Adrenal gland (tissue), 5 donors: ENCODE measurements at regions not wholly inside any gene's neighbourhood (a gene's known extent, or its start where the extent isn't known, plus 50 kb on each side); places are given as distances from the start of the nearest gene placed in this dataset.

Experiments used
- CTCF ChIP-seq, 6 experiments: fragments of 450-650 bp in 4 of 6; fragments of 200-600 bp in 2 of 6; sonication (generic) in 1 of 6; IDR thresholded peaks; 1 replicate in 5 of 6; 2 replicates in 1 of 6; pipeline versions ENCODE4 v1.5.1 to v1.8.0; 2016 to 2021; ENCODE audit warnings: antibody characterized with exemption in 6 of 6, mild to moderate bottlenecking in 2 of 6, moderate library complexity in 1 of 6
- POLR2A ChIP-seq, 2 donors: fragments of 450-650 bp; IDR thresholded peaks; one replicate each; pipeline ENCODE4 v1.6.1; 2017; ENCODE audit warnings: antibody characterized with exemption in 2 of 2, mild to moderate bottlenecking in 2 of 2, moderate library complexity in 1 of 2
- donor health status: DM: no; HTN: no; CAD: no.

DNA sequence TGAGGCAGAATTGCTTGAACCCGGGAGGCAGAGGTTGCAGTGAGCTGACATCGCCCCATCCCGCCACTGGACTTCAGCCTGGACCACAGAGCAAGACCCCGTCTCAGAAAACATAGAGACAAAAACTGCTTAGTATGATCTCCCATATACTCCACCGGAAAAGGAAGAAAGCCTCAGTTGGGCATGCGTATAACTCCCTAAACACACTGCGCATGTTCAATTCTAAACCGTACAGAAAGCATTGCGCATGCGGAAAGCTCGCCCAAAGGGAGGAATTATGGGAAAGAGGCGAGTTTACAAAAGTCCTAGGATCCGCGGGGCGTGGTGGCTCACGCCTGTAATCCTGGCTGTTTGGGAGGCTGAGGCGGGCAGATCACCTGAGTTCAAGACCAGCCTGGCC, 312.7 kb upstream of the ERCC4 start:
- no peak for TF ChIP-seq CTCF (IDR thresholded peaks at IDR 0.05)
- TF ChIP-seq POLR2A (IDR thresholded peaks at IDR 0.05) = no peak
